GM12878 (cell line): ENCODE measurements at regions not wholly inside any gene's neighbourhood (a gene's known extent, or its start where the extent isn't known, plus 50 kb on each side); places are given as distances from the start of the nearest gene placed in this dataset.

ENCODE experiments used
- ATAC-seq: fragments of 200-7000 bp; cut with Tn5 transposase; 3 replicates; pipeline ENCODE4 v1.9.1; 2020; ENCODE audit warnings: mild to moderate bottlenecking, moderate library complexity
- BruUV-seq: library from RNA; stranded (reverse); fragments of 400-500 nt; replicated peaks from 2 replicates; lab custom pipeline; 2021; lab: Mats Ljungman, UMichigan
- CTCF ChIA-PET: fragments of 300-600 bp; sonication (Branson Sonifier 250); formaldehyde crosslinking; extraction: SDS; loops from one replicate; lab custom pipeline; 2021; ENCODE audit warnings: inconsistent platforms; lab: Yijun Ruan, JAX
- POLR2A ChIA-PET: fragments of 350-600 bp; formaldehyde crosslinking; extraction: SDS; loops from one replicate; lab custom pipeline; 2021; ENCODE audit warnings: inconsistent platforms; lab: Charles Lee
- RAD21 ChIA-PET: fragments of 300-600 bp; sonication (Branson Sonifier 250); formaldehyde crosslinking; loops from one replicate; lab custom pipeline; 2023; ENCODE audit warnings: antibody characterized with exemption; ENCODE audit not compliant: unreplicated experiment; lab: Charles Lee
- SMC1A ChIA-PET: fragments of 300-600 bp; sonication (Branson Sonifier 250); formaldehyde crosslinking; loops from one replicate; lab custom pipeline; 2023; ENCODE audit not compliant: unreplicated experiment, uncharacterized antibody; lab: Charles Lee
- DNase-seq: peaks from one replicate; pipeline ENCODE4 v3.0.0-alpha.2; 2011; ENCODE audit warnings: low read depth, low spot score
- FAIRE-seq: peaks from 3 replicates; lab custom pipeline; 2011; peaks lifted over from hg19 to GRCh38; lab: Jason Lieb, UNC
- H2AFZ ChIP-seq: 2 replicates; pipeline ENCODE4 v1.6.0; 2011; ENCODE audit warnings: low read depth, low read length, control low read depth; ENCODE audit not compliant: control insufficient read depth
- H3K27ac ChIP-seq: 2 replicates; pipeline ENCODE4 v1.5.1; 2011; ENCODE audit warnings: control low read depth; ENCODE audit not compliant: control insufficient read depth, insufficient read depth
- H3K27me3 ChIP-seq, 2 experiments: replicated peaks in 1 of 2; 2 replicates each; pipeline versions ENCODE4 v1.6.0 to v1.6.1; 2011; ENCODE audit warnings: low read length in 1 of 2; ENCODE audit not compliant: control insufficient read depth in 2 of 2, insufficient read depth in 2 of 2
- H3K36me3 ChIP-seq, 2 experiments: 2 replicates each; pipeline ENCODE4 v1.5.1; 2011; ENCODE audit warnings: low read length in 1 of 2; ENCODE audit not compliant: control insufficient read depth in 2 of 2, insufficient read depth in 2 of 2
- H3K4me1 ChIP-seq: 2 replicates; pipeline ENCODE4 v1.6.1; 2011; ENCODE audit warnings: mild to moderate bottlenecking, low read length, moderate library complexity, mixed read lengths; ENCODE audit not compliant: control insufficient read depth, insufficient read depth
- H3K4me2 ChIP-seq: 2 replicates; pipeline ENCODE4 v1.6.0; 2011; ENCODE audit warnings: control low read depth; ENCODE audit not compliant: control insufficient read depth, insufficient read depth
- H3K4me3 ChIP-seq: fragments of 200-600 bp; sonication (generic); 2 replicates; pipeline ENCODE4 v1.5.1; 2016
- H3K79me2 ChIP-seq: 2 replicates; pipeline ENCODE4 v1.6.0; 2011; ENCODE audit warnings: low read length; ENCODE audit not compliant: control insufficient read depth, insufficient read depth
- H3K9ac ChIP-seq: 2 replicates; pipeline ENCODE4 v1.8.0; 2011; ENCODE audit warnings: low read length, control low read depth, mixed read lengths; ENCODE audit not compliant: control insufficient read depth, insufficient read depth
- H3K9me3 ChIP-seq: replicated peaks from 3 replicates; pipeline ENCODE4 v1.5.1; 2011; ENCODE audit warnings: mild to moderate bottlenecking, low read length; ENCODE audit not compliant: control insufficient read depth, insufficient read depth
- H4K20me1 ChIP-seq: 2 replicates; pipeline ENCODE4 v1.6.0; 2011; ENCODE audit not compliant: control insufficient read depth, insufficient read depth
- ETV6 ChIP-seq, 2 experiments: fragments of 450-650 bp in 1 of 2; IDR thresholded peaks in 1 of 2; conservative IDR thresholded peaks in 1 of 2; 2 replicates each; pipeline ENCODE4 v1.6.1; 2014; ENCODE audit warnings: antibody characterized with exemption in 1 of 2, borderline replicate concordance in 1 of 2, low read depth in 1 of 2, mild to moderate bottlenecking in 1 of 2, moderate library complexity in 1 of 2
- IRF4 ChIP-seq: IDR thresholded peaks from 2 replicates; pipeline ENCODE4 v1.6.1; 2011; ENCODE audit warnings: low read depth, low read length
- NFIC ChIP-seq: IDR thresholded peaks from 2 replicates; pipeline ENCODE4 v1.6.1; 2012; ENCODE audit warnings: low read depth, mild to moderate bottlenecking, inconsistent platforms, low read length, moderate library complexity
- NR2F1 ChIP-seq: fragments of 450-650 bp; conservative IDR thresholded peaks from 2 replicates; pipeline ENCODE4 v1.6.1; 2017; ENCODE audit warnings: mild to moderate bottlenecking
- PAX5 ChIP-seq: IDR thresholded peaks from 2 replicates; pipeline ENCODE4 v1.6.1; 2011; ENCODE audit warnings: low read depth, low read length, borderline replicate concordance
- SP1 ChIP-seq: IDR thresholded peaks from one replicate; pipeline ENCODE4 v1.6.1; 2011; ENCODE audit warnings: low read depth, low read length
- ZNF24 ChIP-seq: fragments of 450-650 bp; IDR thresholded peaks from 2 replicates; pipeline ENCODE4 v1.6.1; 2017; ENCODE audit warnings: antibody characterized with exemption, mild to moderate bottlenecking
- ZSCAN29 ChIP-seq: fragments of 450-650 bp; IDR thresholded peaks from 2 replicates; pipeline ENCODE4 v1.6.1; 2017; ENCODE audit warnings: mild to moderate bottlenecking, moderate library complexity
- WGBS: methylation state at CpG from one replicate; pipeline ENCODE4 v1.1.6; 2016; ENCODE audit warnings: low lambda C conversion rate; ENCODE audit not compliant: insufficient replicate concordance, insufficient coverage; ENCODE audit errors: missing lambda C conversion rate; 5-methylcytosine and 5-hydroxymethylcytosine counted together
- in situ Hi-C: fragments of 300-500 bp; cut with MboI; formaldehyde crosslinking; loops from 9 replicates; pipeline ENCODE4 v1.14.3; 2018; ENCODE audit warnings: mixed read lengths
- intact Hi-C: fragments of 100-400 bp; cut with micrococcal nuclease; formaldehyde crosslinking; loops from one replicate; pipeline ENCODE4 v1.14.2; 2022; ENCODE audit not compliant: unreplicated experiment

- peaks cover 2% of the 10 kb centered on the region; the same call in 1 of the 2 replicates for H3K4me1 ChIP-seq
- no peak overlapping the region for H3K4me3 ChIP-seq
- in situ Hi-C loops = no loop called here
- no peaks in the 10 kb centered on the region for H3K9me3 ChIP-seq
- no peaks in the 10 kb centered on the region for H3K27me3 ChIP-seq
- TF ChIP-seq NR2F1 (no peak), PAX5 (no peak), ETV6 (conservative IDR thresholded peaks at IDR 0.05 in 1 of 2, IDR thresholded peaks at IDR 0.05 in 1 of 2; ENCODE audit: borderline replicate concordance in 1 of 2, low read depth in 1 of 2) (no peak), ZSCAN29 (no peak), SP1 (no peak), ZNF24 (no peak), IRF4 (no peak), NFIC (no peak)
- ChIA-PET SMC1A (no interaction called here), RAD21 (no interaction called here), CTCF (no interaction called here), POLR2A (no interaction called here)
- DNase-seq (no peak), ATAC-seq (no peak), FAIRE-seq (no peak)
- no peak overlapping the region for H3K27ac ChIP-seq
- no peaks in the 10 kb centered on the region for H3K79me2 ChIP-seq
- 50% methylated on average over 17 of the region's 17 CpGs for WGBS
- intact Hi-C loops = no loop called here
- no peaks in the 10 kb centered on the region for H3K36me3 ChIP-seq
- H3K4me2 ChIP-seq = no peak overlapping the region
- no peaks in the 10 kb centered on the region for H4K20me1 ChIP-seq
- H2AFZ ChIP-seq = no peak overlapping the region
- BruUV-seq = no TSS peak
- H3K9ac ChIP-seq = no peak overlapping the region
Measured at GRCh38 chr14:104423701-104424405, 155.7 kb upstream of the C14orf180 start.
